NT2/D1 (cell line): ENCODE measurements at regions not wholly inside any gene's neighbourhood (a gene's known extent, or its start where the extent isn't known, plus 50 kb on each side); places are given as distances from the start of the nearest gene placed in this dataset.

Experiments
- DNase-seq: peaks from one replicate; pipeline ENCODE4 v3.0.0-alpha.2; 2011; ENCODE audit warnings: low read depth, low spot score
- H3K27me3 ChIP-seq: 2 replicates; pipeline ENCODE4 v1.6.0; 2011; ENCODE audit warnings: mild to moderate bottlenecking; ENCODE audit not compliant: insufficient read length, insufficient read depth
- H3K36me3 ChIP-seq: 2 replicates; pipeline ENCODE4 v1.6.1; 2011; ENCODE audit warnings: mild to moderate bottlenecking, low read length, mixed read lengths; ENCODE audit not compliant: insufficient read depth, insufficient read length
- H3K4me1 ChIP-seq: 2 replicates; pipeline ENCODE4 v1.5.1; 2011; ENCODE audit not compliant: insufficient read depth, insufficient read length
- H3K4me3 ChIP-seq: 2 replicates; pipeline ENCODE4 v1.5.1; 2011; ENCODE audit warnings: low read depth; ENCODE audit not compliant: insufficient read length
- H3K9ac ChIP-seq: 2 replicates; pipeline ENCODE4 v1.6.0; 2011; ENCODE audit warnings: low read depth; ENCODE audit not compliant: insufficient read length
- H3K9me3 ChIP-seq: 2 replicates; pipeline ENCODE4 v1.5.1; 2011; ENCODE audit warnings: mild to moderate bottlenecking, low read length; ENCODE audit not compliant: insufficient read depth
- SUZ12 ChIP-seq: IDR thresholded peaks from 2 replicates; pipeline ENCODE4 v1.6.1; 2011; ENCODE audit not compliant: insufficient read length, insufficient read depth; ENCODE audit errors: extremely low read depth
- YY1 ChIP-seq: IDR thresholded peaks from 2 replicates; pipeline ENCODE4 v1.6.1; 2011; ENCODE audit not compliant: insufficient read length, insufficient read depth
- ZNF274 ChIP-seq: IDR thresholded peaks from 2 replicates; pipeline ENCODE4 v1.6.1; 2011; ENCODE audit warnings: mild to moderate bottlenecking, low read depth, low read length

DNA sequence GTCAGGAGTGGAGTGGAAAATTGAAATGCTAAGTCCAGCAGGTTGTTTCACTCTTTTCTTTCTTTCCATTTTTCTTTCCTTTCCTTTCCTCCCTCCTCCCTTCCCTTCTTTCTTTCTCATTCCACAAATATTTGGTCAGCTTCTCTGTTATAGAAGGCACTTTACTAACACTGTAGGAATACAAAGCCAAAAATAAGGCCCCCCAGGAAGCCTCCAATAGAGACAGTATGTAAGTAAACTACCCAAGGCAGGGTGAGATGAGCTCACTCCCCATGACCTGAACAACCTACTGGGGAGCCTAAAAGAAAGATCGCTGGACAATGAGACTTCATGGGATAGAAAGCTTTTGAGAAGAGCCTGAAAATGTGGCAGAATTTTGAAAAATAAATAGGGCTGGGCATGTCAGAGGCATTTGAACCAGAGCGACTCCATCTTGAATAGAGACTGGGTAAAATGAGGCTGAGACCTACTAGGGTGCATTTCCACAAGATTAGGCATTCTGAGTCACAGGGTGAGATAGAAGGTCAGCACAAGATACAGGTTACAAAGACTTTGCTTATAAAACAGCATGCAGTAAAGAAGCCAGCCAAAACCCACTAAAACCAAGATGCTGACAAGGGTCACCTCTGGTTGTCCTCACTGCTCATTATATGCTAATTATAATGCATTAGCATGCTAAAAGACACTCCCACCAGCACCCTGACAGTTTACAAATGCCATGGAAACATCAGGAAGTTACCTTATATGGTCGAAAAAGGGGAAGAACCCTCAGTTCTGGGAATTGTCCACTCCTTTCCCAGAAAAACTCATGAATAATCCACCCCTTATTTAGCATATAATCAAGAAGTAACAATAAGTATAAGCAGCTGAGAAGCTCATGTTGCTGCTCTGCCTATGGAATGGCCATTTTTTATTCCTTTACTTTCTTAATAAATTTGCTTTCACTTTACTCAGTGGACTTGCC is 158.9 kb upstream of the EGFLAM start:
- Histone ChIP-seq H3K9me3 (peaks cover 17% of the 10 kb centered on the region; the same call in 1 of the 2 replicates), H3K36me3 (no peaks in the 10 kb centered on the region), H3K9ac (no peak overlapping the region), H3K27me3 (no peaks in the 10 kb centered on the region), H3K4me3 (no peak overlapping the region), H3K4me1 (no peaks in the 10 kb centered on the region)
- no peak for DNase-seq
- TF ChIP-seq ZNF274 (no peak), SUZ12 (no peak), YY1 (no peak)

GRCh38 chr5:38094889-38095288 is 163.5 kb upstream of the EGFLAM start:
- no peaks in the 10 kb centered on the region for H3K4me1 ChIP-seq
- no peaks in the 10 kb centered on the region for H3K9me3 ChIP-seq
- TF ChIP-seq ZNF274 = no peak
- no peak for TF ChIP-seq YY1
- TF ChIP-seq SUZ12 = no peak
- H3K36me3 ChIP-seq = no peaks in the 10 kb centered on the region
- no peak for DNase-seq
- no peak overlapping the region for H3K4me3 ChIP-seq
- no peaks in the 10 kb centered on the region for H3K27me3 ChIP-seq
- H3K9ac ChIP-seq = no peak overlapping the region

GRCh38 chr5:38093855-38094254 is 164.5 kb upstream of the EGFLAM start:
- Histone ChIP-seq H3K4me1 (no peaks in the 10 kb centered on the region), H3K9ac (no peak overlapping the region), H3K4me3 (no peak overlapping the region), H3K27me3 (no peaks in the 10 kb centered on the region), H3K36me3 (no peaks in the 10 kb centered on the region), H3K9me3 (no peaks in the 10 kb centered on the region)
- no peak for DNase-seq
- no peak for TF ChIP-seq SUZ12
- TF ChIP-seq YY1 = no peak
- TF ChIP-seq ZNF274 = no peak

DNA sequence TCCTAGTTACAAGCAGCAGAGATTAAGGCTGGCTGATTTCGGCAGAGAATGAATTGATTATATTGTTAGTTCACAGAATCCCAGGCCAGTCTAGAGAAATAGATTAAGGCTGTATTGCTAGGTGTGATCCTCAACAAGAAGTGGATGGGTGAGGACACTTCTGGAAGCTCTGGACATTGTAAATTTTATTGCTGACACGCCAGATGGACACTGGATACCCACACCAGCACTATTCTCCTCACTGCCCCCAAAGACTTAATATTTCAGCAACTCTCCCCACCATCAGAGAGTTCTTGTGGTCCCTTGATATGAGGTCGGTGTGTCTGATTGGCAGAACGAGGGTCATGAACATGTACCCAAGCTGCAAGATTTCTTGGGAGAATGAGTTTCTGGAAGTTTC is 171.6 kb upstream of the EGFLAM start:
- DNase-seq = no peak
- no peaks in the 10 kb centered on the region for H3K4me1 ChIP-seq
- no peaks in the 10 kb centered on the region for H3K9me3 ChIP-seq
- no peak overlapping the region for H3K9ac ChIP-seq
- no peaks in the 10 kb centered on the region for H3K27me3 ChIP-seq
- no peak overlapping the region for H3K4me3 ChIP-seq
- no peak for TF ChIP-seq ZNF274
- TF ChIP-seq YY1 = no peak
- no peak for TF ChIP-seq SUZ12
- no peaks in the 10 kb centered on the region for H3K36me3 ChIP-seq

GRCh38 chr5:38079620-38080402 is 178.5 kb upstream of the EGFLAM start:
- no peak for DNase-seq
- TF ChIP-seq YY1 = no peak
- no peak for TF ChIP-seq ZNF274
- no peak for TF ChIP-seq SUZ12
- Histone ChIP-seq H3K27me3 (no peaks in the 10 kb centered on the region), H3K36me3 (no peaks in the 10 kb centered on the region), H3K9ac (no peak overlapping the region), H3K9me3 (no peaks in the 10 kb centered on the region), H3K4me3 (no peak overlapping the region), H3K4me1 (no peaks in the 10 kb centered on the region)

- H3K27me3 ChIP-seq = no peaks in the 10 kb centered on the region
- H3K36me3 ChIP-seq = no peaks in the 10 kb centered on the region
- H3K4me1 ChIP-seq = no peaks in the 10 kb centered on the region
- H3K9ac ChIP-seq = no peak overlapping the region
- H3K9me3 ChIP-seq = no peaks in the 10 kb centered on the region
- TF ChIP-seq SUZ12 = no peak
- no peak for TF ChIP-seq ZNF274
- TF ChIP-seq YY1 = no peak
- DNase-seq = no peak
- H3K4me3 ChIP-seq = no peak overlapping the region
Measured at GRCh38 chr5:38078161-38078560, 180.2 kb upstream of the EGFLAM start.

DNA sequence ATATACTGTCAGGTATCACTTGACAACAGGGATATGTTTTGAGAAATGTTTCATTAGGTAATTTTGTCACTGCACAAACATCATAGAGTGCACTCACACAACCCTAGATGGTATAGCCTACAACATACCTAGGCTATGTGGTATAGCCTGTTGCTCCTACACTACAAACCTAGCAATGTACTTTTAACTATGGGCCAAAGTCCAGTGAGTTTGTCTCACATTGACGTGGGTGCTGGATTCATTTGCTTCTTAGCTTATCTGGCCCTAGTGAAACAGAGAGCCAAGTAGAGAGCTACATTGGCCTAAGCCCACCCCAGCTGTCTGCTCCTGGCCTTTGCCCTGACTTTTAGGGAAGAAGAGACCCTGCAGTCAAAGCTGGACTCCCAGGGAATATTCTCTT is 180.7 kb upstream of the EGFLAM start:
- Histone ChIP-seq H3K4me3 (no peak overlapping the region), H3K9ac (no peak overlapping the region), H3K9me3 (no peaks in the 10 kb centered on the region), H3K4me1 (no peaks in the 10 kb centered on the region), H3K36me3 (no peaks in the 10 kb centered on the region), H3K27me3 (no peaks in the 10 kb centered on the region)
- DNase-seq = no peak
- TF ChIP-seq YY1 (no peak), ZNF274 (no peak), SUZ12 (no peak)
